Fibroblast of the aortic adventitia (primary cell): ENCODE measurements at regions not wholly inside any gene's neighbourhood (a gene's known extent, or its start where the extent isn't known, plus 50 kb on each side); places are given as distances from the start of the nearest gene placed in this dataset.

Source experiments
- DNase-seq: peaks from one replicate; pipeline ENCODE4 v3.0.0-alpha.2; 2010; ENCODE audit warnings: low read depth
- H3K4me3 ChIP-seq: 2 replicates; pipeline ENCODE4 v1.5.1; 2011; ENCODE audit warnings: low read depth, mild to moderate bottlenecking, control low read depth, low read length, moderate library complexity
- CTCF ChIP-seq: IDR thresholded peaks from 2 replicates; pipeline ENCODE4 v1.5.1; 2011; ENCODE audit warnings: mild to moderate bottlenecking, low read length, control low read depth, inconsistent platforms; ENCODE audit not compliant: insufficient read depth

- TF ChIP-seq CTCF, result no peak
- DNase-seq, result peak; percentile 26
- H3K4me3 ChIP-seq, result no peak overlapping the region
Observed at GRCh38 chr16:73154063-73154870, 106.3 kb upstream of the ZFHX3 start.

- TF ChIP-seq CTCF, result no peak
- DNase-seq, result no peak
- no peak overlapping the region for H3K4me3 ChIP-seq
Observed at GRCh38 chr16:73152386-73153125, 104.6 kb upstream of the ZFHX3 start.

- H3K4me3 ChIP-seq, result no peak overlapping the region
- DNase-seq, result no peak
- TF ChIP-seq CTCF, result no peak
Observed at GRCh38 chr16:73151941-73152340, 104.0 kb upstream of the ZFHX3 start.

- H3K4me3 ChIP-seq, result no peak overlapping the region
- no peak for DNase-seq
- no peak for TF ChIP-seq CTCF
Observed at GRCh38 chr16:73151225-73151624, 103.3 kb upstream of the ZFHX3 start.

GRCh38 chr16:73150786-73151185 is 102.9 kb upstream of the ZFHX3 start:
- H3K4me3 ChIP-seq, result no peak overlapping the region
- no peak for TF ChIP-seq CTCF
- no peak for DNase-seq

- no peak for TF ChIP-seq CTCF
- H3K4me3 ChIP-seq, result no peak overlapping the region
- no peak for DNase-seq
Observed at GRCh38 chr16:73149334-73149733, 101.4 kb upstream of the ZFHX3 start.
